PC-3 (cell line): ENCODE measurements at regions not wholly inside any gene's neighbourhood (a gene's known extent, or its start where the extent isn't known, plus 50 kb on each side); places are given as distances from the start of the nearest gene placed in this dataset.

Experiments used
- ATAC-seq: fragments of 200-7000 bp; cut with Tn5 transposase; 2 replicates; pipeline ENCODE4 v1.9.1; 2020; ENCODE audit warnings: mild to moderate bottlenecking, moderate library complexity
- BruUV-seq: library from RNA; stranded (reverse); fragments of 400-500 nt; replicated peaks from 2 replicates; lab custom pipeline; 2021; lab: Mats Ljungman, UMichigan
- CTCF ChIA-PET: fragments of 300-600 bp; sonication (Branson Sonifier 250); formaldehyde crosslinking; loops from one replicate; lab custom pipeline; 2022; ENCODE audit warnings: antibody characterized with exemption; lab: Charles Lee
- POLR2A ChIA-PET: fragments of 300-600 bp; sonication (Branson Sonifier 250); formaldehyde crosslinking; loops from one replicate; lab custom pipeline; 2022; ENCODE audit warnings: antibody characterized with exemption; ENCODE audit not compliant: unreplicated experiment; lab: Charles Lee
- DNase-seq: peaks from one replicate; pipeline ENCODE4 v3.0.0-alpha.2; 2015
- H2AFZ ChIP-seq: fragments of 300-600 bp; sonication (generic); 2 replicates; pipeline ENCODE4 v1.6.0; 2016; ENCODE audit warnings: antibody characterized with exemption, low read length
- H3F3A ChIP-seq: fragments of 300-600 bp; sonication (generic); one replicate; pipeline ENCODE4 v1.6.0; 2017; ENCODE audit warnings: antibody characterized with exemption, low read length, control low read depth, mild to moderate bottlenecking; ENCODE audit not compliant: unreplicated experiment
- H3K27ac ChIP-seq: fragments of 300-600 bp; sonication (generic); 2 replicates; pipeline ENCODE4 v1.5.1; 2016; ENCODE audit warnings: mild to moderate bottlenecking, low read length
- H3K27me3 ChIP-seq: fragments of 300-600 bp; sonication (generic); 2 replicates; pipeline ENCODE4 v1.6.1; 2016; ENCODE audit warnings: low read length, mixed read lengths
- H3K36me3 ChIP-seq: fragments of 300-600 bp; sonication (generic); 2 replicates; pipeline ENCODE4 v1.6.1; 2016; ENCODE audit warnings: low read depth, mixed run types, low read length, mixed read lengths
- H3K4me1 ChIP-seq: fragments of 300-600 bp; sonication (generic); 2 replicates; pipeline ENCODE4 v1.5.1; 2016; ENCODE audit warnings: low read length; ENCODE audit not compliant: insufficient read depth
- H3K4me2 ChIP-seq: fragments of 300-600 bp; sonication (generic); 2 replicates; pipeline ENCODE4 v1.6.0; 2016; ENCODE audit warnings: low read length
- H3K4me3 ChIP-seq: fragments of 300-600 bp; sonication (generic); 2 replicates; pipeline ENCODE4 v1.5.1; 2016; ENCODE audit warnings: mild to moderate bottlenecking, low read length, mixed read lengths
- H3K79me2 ChIP-seq: fragments of 300-600 bp; sonication (generic); 2 replicates; pipeline ENCODE4 v1.6.1; 2017; ENCODE audit warnings: low read length, mixed read lengths
- H3K9ac ChIP-seq: fragments of 300-600 bp; sonication (generic); 2 replicates; pipeline ENCODE4 v1.6.0; 2016; ENCODE audit warnings: mild to moderate bottlenecking, low read length
- H3K9me2 ChIP-seq: fragments of 300-600 bp; sonication (generic); replicated peaks from 2 replicates; pipeline ENCODE4 v1.6.1; 2016; ENCODE audit warnings: mixed run types, low read length, mixed read lengths
- H3K9me3 ChIP-seq: fragments of 300-600 bp; sonication (generic); 2 replicates; pipeline ENCODE4 v1.6.1; 2016; ENCODE audit warnings: low read length, mixed read lengths
- H4K20me1 ChIP-seq: fragments of 300-600 bp; sonication (generic); 2 replicates; pipeline ENCODE4 v1.6.1; 2016; ENCODE audit warnings: low read length, mixed read lengths
- EZH2 ChIP-seq: fragments of 300-600 bp; sonication (generic); IDR thresholded peaks from one replicate; pipeline ENCODE4 v1.6.1; 2017; ENCODE audit warnings: antibody characterized with exemption, mild to moderate bottlenecking, low read length; ENCODE audit not compliant: unreplicated experiment
- EZH2phosphoT487 ChIP-seq: fragments of 300-600 bp; sonication (generic); IDR thresholded peaks from 2 replicates; pipeline ENCODE4 v1.6.1; 2018; ENCODE audit warnings: mild to moderate bottlenecking, antibody characterized with exemption, low read length, borderline replicate concordance
- intact Hi-C: fragments of 100-400 bp; cut with micrococcal nuclease; formaldehyde crosslinking; loops from 2 replicates; pipeline ENCODE4 v1.9.0; 2023
- TF ChIP-seq, protein P1 (sequence below): fragments of 300-600 bp; sonication (generic); conservative IDR thresholded peaks from 2 replicates; pipeline ENCODE4 v1.5.1; 2017; ENCODE audit warnings: antibody characterized with exemption, low read depth, mild to moderate bottlenecking, low read length

DNA sequence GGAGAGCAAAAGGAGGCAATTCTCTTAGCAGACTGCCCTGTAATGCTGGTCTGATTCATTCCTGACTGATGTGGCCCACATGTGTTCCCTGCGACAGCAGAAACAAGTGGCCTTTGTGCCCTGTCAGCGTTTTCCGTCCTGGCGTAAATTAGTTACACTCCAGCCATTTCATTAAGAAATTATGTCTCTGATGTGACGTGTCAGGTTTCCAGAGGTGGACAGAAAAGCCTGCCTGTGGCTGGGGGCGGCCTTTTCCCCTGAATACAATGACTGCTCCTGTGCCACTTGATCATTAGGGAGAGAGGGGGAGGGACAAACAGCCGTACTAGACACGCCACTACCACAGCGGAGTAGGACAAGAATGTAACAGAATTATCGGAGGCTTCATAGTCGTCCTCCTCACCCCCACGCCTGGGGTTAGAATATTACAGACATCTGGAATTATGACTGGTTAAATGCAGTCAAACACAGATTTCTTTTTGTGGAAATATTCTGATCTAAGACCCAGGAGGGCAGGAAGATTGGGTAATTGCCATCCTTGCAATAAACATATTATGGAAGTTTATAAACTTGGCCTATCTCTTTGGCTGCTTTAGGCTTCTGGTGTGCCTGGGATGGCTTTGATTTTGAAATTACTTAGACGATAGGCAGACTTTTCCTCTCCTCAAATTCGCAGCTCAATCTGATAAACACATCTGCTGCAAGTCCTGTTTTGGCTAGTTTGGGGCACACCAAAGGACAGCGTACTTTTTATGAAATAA, 146.2 kb upstream of the BCOR start:
- DNase-seq: no peak
- no peaks in the 10 kb centered on the region for H3K79me2 ChIP-seq
- H3K27me3 ChIP-seq: no peaks in the 10 kb centered on the region
- H3K36me3 ChIP-seq: no peaks in the 10 kb centered on the region
- ChIA-PET POLR2A (no interaction called here), CTCF (no interaction called here)
- no peak overlapping the region for H2AFZ ChIP-seq
- TF ChIP-seq, protein P1, sequence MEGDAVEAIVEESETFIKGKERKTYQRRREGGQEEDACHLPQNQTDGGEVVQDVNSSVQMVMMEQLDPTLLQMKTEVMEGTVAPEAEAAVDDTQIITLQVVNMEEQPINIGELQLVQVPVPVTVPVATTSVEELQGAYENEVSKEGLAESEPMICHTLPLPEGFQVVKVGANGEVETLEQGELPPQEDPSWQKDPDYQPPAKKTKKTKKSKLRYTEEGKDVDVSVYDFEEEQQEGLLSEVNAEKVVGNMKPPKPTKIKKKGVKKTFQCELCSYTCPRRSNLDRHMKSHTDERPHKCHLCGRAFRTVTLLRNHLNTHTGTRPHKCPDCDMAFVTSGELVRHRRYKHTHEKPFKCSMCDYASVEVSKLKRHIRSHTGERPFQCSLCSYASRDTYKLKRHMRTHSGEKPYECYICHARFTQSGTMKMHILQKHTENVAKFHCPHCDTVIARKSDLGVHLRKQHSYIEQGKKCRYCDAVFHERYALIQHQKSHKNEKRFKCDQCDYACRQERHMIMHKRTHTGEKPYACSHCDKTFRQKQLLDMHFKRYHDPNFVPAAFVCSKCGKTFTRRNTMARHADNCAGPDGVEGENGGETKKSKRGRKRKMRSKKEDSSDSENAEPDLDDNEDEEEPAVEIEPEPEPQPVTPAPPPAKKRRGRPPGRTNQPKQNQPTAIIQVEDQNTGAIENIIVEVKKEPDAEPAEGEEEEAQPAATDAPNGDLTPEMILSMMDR: no peak
- TF ChIP-seq EZH2 (no peak), EZH2phosphoT487 (no peak)
- no peak overlapping the region for H3K27ac ChIP-seq
- H3K4me1 ChIP-seq: no peaks in the 10 kb centered on the region
- no peaks in the 10 kb centered on the region for H4K20me1 ChIP-seq
- no peaks in the 10 kb centered on the region for H3K9me3 ChIP-seq
- no peaks in the 10 kb centered on the region for H3F3A ChIP-seq
- no peak overlapping the region for H3K9ac ChIP-seq
- H3K9me2 ChIP-seq: no peaks in the 10 kb centered on the region
- no peak overlapping the region for H3K4me2 ChIP-seq
- no peak for ATAC-seq
- H3K4me3 ChIP-seq: no peak overlapping the region
- no TSS peak for BruUV-seq
- intact Hi-C loops: no loop called here

DNA sequence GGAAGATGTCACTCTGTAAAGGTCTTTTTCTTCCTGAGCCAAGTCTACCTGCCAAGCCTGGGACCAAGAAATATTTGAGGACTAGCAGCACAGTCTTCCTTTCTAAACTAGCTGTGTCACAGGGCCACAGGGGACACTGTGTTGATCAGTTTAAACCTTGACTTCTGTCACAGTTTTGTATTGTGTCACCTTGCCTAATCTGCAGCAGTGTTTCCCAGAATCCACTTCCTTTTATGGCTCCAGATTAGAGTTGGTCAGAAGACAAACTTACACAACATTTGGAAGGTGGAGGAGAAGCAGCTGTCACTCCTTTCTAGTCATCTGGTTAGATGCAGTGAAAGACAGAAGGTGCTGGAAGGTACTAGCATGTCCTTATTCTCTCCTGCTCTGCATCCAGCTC, 143.1 kb upstream of the BCOR start:
- Histone ChIP-seq H3K4me3 (no peak overlapping the region), H3K36me3 (no peaks in the 10 kb centered on the region), H2AFZ (no peak overlapping the region), H3K9ac (no peak overlapping the region), H3K4me1 (no peaks in the 10 kb centered on the region), H3K9me3 (no peaks in the 10 kb centered on the region), H3K27ac (no peak overlapping the region), H3F3A (no peaks in the 10 kb centered on the region), H3K4me2 (no peak overlapping the region), H3K27me3 (no peaks in the 10 kb centered on the region), H3K9me2 (no peaks in the 10 kb centered on the region), H3K79me2 (no peaks in the 10 kb centered on the region), H4K20me1 (no peaks in the 10 kb centered on the region)
- DNase-seq (no peak), ATAC-seq (no peak)
- POLR2A ChIA-PET: no interaction called here
- TF ChIP-seq EZH2 (no peak), EZH2phosphoT487 (no peak)
- TF ChIP-seq, protein P1: no peak
- intact Hi-C loops: no loop called here
- BruUV-seq: no TSS peak
- CTCF ChIA-PET: no interaction called here

DNA sequence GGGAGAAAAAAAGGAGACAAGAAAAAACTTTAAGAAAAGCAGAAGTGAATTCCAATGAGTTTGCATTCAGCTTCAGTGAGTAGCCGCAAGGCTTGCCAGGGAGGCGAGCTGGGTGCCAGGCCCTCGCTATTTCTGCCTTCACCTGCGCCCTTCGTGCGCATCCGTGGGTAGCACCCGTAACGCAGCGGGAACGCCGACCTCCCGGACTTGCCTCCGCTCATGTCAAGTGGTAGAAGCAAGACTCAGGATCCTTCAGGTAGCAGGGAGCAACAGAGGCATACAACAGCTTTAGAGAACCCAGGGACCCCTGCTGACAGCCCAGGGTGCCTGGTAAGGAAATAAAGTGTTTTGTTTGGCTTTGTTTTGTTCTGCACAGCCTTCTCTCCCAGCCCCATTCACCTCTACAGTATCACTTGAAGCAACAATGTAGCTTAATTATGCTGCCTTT, 140.0 kb upstream of the BCOR start:
- intact Hi-C loops: no loop called here

More for the DNA sequence above, 140.0 kb upstream of the BCOR start:
- Histone ChIP-seq H2AFZ (no peak overlapping the region), H3K9me2 (no peaks in the 10 kb centered on the region), H4K20me1 (no peaks in the 10 kb centered on the region), H3F3A (no peaks in the 10 kb centered on the region), H3K27me3 (no peaks in the 10 kb centered on the region), H3K36me3 (no peaks in the 10 kb centered on the region), H3K4me1 (no peaks in the 10 kb centered on the region), H3K79me2 (no peaks in the 10 kb centered on the region), H3K9ac (no peak overlapping the region), H3K4me3 (no peak overlapping the region), H3K27ac (no peak overlapping the region), H3K9me3 (no peaks in the 10 kb centered on the region), H3K4me2 (no peak overlapping the region)
- ChIA-PET POLR2A (no interaction called here), CTCF (no interaction called here)
- DNase-seq: no peak
- no TSS peak for BruUV-seq
- no peak for ATAC-seq
- TF ChIP-seq, protein P1: no peak
- TF ChIP-seq EZH2phosphoT487 (no peak), EZH2 (no peak)
